Globus pallidus (tissue), 1 donor: ENCODE measurements at regions not wholly inside any gene's neighbourhood (a gene's known extent, or its start where the extent isn't known, plus 50 kb on each side); places are given as distances from the start of the nearest gene placed in this dataset.

Experiments
- DNase-seq: peaks from one replicate; pipeline ENCODE4 v3.0.0-alpha.2; 2015; ENCODE audit warnings: low spot score

DNA sequence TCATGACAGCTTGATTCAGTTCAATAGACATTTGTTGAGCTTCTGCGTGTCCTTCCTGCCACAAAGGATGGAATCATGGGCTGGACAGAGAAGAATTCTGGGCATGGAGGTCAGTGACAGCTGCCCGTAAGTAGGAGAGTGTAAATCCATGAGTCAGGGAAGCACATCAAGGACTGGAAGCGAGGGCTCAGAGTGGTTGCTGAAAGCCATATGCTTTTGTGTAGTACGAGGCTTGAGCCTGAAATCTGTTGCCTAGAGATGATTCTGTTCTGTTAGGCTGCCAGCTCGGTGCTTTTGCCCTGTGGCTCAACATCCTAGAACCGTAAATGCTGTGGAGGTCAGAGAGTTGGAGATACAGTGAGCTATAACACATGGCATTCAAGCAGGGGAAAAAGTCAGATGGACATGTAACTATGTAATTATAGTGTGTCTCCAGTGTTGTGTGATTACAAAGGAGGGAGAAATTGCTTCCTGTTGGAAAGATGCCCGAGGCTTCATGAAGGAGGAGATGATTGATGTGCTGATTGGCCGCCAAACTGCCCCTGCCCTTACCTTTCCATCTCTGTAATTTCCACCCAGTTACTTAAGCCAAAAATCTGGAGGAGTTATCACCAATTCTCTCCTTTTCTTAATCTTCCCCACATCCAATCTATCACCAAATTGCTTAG is 92.8 kb upstream of the CACNA1E start:
- no peak for DNase-seq

- no peak for DNase-seq
Observed at GRCh38 chr1:181391301-181391900, 91.9 kb upstream of the CACNA1E start.

GRCh38 chr1:181392133-181392532 is 91.2 kb upstream of the CACNA1E start:
- no peak for DNase-seq

GRCh38 chr1:181392613-181393220 is 90.6 kb upstream of the CACNA1E start:
- DNase-seq: no peak

DNA sequence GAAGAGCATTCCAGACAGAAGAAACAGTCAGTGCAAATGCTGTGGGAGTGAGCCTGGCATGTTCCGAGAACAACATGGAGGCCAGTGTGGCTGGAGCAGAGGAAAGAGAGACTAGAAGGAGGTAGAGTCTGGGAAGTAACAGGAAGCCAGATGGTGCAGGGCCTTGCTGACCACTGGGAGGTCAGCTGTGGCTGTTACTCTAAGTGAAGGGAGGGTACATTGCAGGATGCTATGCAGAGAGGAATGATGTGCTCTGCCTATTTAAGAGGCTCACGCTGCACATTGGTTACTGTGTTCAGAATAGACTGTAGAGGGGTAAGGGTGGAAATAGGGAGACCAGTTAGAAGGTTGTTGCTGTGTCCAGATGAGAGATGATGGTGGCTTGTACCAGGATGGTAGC is 88.6 kb upstream of the CACNA1E start:
- no peak for DNase-seq

- DNase-seq: no peak
Observed at GRCh38 chr1:181396171-181396670, 87.1 kb upstream of the CACNA1E start.

DNA sequence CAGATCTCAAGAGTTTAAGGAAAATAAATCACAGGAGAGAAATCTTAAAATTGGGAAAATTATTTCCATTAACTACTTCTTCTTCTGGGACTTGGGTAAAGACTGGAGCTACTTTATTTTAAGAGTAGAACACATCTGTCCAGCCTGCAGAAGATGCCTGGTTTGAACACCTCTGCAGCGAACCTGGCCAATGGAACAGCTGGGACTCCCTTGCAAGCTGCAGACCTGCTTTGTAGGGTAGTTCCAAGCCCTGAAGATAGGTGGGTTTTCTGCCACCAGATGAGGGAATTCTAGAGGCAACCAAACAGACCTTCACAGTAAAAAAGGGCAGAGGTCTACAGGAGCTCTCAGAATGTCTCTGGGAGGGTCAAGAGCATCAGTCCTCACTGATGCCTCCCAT is 86.5 kb upstream of the CACNA1E start:
- DNase-seq: no peak

- no peak for DNase-seq
Observed at GRCh38 chr1:181397845-181398244, 85.5 kb upstream of the CACNA1E start.

GRCh38 chr1:181398544-181398943 is 84.8 kb upstream of the CACNA1E start:
- no peak for DNase-seq

DNA sequence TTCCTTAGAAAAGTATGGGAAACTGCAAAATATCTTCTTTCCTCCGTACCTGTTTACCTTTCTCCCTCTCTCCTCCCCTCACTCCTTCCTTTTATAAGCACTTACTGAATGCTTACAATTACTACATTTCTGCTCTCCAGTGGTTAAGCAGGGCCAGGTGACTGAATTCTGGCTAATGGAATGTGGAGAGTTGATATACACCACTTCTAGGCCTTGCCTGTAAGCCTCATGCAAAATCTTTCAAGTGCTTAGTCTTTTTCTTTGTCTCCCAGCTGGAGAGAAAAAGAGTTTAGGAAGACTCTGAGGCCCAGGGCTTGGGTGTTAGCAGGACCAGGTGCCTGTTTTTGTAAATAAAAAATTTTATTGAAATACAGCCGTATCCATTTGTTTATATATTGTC is 77.7 kb upstream of the CACNA1E start:
- DNase-seq: no peak

GRCh38 chr1:181406989-181407388 is 76.3 kb upstream of the CACNA1E start:
- DNase-seq: no peak

DNA sequence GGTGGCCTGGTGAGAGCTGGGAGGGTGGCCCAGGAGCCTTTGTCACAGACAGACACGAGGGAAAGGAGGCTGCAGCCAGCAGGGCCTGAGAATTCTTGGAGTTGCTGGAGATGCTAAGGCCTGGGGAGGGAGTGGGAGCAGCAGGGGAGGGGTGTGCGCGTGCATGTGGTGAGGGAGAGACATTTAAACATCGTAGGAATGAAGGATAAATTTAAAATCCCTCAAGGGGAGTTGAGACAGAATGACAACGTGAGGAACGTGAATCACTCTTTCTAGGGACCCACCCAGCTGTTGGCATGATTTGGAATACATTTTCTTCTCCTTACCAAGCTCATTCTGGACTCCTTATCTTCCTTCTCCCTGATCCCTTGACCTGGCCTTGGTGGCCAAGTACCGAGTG is 73.3 kb upstream of the CACNA1E start:
- DNase-seq: no peak

GRCh38 chr1:181412746-181413145 is 70.6 kb upstream of the CACNA1E start:
- no peak for DNase-seq

DNA sequence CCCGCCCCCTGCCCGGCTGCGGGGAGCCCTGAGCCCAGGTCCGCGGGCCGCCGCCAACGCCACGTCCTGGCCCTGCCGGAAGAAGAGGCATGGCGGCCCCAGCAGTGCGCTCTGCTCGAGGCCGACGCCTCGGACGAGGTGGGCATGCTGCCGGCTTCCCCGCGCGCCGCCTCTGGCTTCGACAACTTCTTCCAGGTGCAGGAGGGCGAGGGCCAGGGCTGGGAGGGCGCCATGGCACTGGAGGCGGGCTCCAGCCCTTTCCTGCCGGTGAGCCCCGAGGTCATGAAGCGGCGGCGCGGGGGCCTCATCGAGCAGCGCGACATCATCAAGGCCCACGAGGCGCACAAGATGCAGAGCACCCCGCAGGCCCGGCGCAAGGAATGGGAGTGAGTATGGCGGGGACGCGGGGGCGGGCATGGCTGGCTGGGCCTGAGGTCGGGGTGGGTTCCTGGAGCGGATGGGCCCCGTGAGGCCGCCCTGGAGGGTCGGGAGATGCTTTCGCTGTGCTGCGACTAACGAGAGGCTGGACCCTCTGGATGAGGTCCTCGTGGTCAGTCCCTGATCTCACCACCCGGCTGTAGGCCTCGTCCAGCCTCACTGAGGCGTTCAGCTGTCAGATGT is 70.0 kb upstream of the CACNA1E start:
- no peak for DNase-seq

DNA sequence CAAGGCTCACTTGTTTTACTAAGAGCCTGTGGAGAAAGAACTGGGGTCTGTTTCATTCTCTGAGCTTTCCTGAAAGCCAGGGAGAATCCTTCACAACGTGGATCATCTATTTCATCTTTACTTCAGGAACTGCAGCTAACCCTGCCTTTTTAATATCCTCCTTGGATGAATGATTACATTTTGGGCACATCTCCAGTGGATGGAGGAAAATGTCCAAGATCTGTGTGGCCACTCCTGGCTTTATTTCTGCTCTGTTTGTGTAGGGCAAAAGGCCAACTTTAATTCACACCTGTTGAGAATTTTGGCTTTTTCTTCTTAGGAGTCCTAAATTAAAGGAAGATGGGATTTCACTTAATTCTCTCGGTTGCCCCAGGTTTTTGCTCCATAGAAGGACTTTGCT is 69.5 kb upstream of the CACNA1E start:
- no peak for DNase-seq

GRCh38 chr1:181416268-181416860 is 67.0 kb upstream of the CACNA1E start:
- DNase-seq: no peak

DNA sequence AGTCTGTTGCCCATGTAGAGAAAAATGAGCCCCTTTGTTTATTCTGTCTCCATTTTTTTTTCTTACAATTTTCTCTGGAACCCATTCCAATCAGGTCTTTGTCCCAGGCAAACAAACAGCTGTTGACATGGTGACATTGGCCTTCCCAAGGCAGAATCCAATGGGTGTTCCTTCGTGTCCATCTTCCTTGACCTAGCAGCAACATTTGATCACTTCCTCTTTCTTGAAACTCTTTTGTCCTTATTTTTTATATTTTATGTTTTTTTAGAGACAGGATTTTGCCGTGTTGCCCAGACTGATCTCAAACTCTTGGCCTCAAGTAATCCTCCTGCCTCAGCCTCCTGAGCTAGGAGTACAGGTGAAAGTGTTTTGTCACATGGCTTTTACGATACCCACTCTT is 65.4 kb upstream of the CACNA1E start:
- no peak for DNase-seq

DNA sequence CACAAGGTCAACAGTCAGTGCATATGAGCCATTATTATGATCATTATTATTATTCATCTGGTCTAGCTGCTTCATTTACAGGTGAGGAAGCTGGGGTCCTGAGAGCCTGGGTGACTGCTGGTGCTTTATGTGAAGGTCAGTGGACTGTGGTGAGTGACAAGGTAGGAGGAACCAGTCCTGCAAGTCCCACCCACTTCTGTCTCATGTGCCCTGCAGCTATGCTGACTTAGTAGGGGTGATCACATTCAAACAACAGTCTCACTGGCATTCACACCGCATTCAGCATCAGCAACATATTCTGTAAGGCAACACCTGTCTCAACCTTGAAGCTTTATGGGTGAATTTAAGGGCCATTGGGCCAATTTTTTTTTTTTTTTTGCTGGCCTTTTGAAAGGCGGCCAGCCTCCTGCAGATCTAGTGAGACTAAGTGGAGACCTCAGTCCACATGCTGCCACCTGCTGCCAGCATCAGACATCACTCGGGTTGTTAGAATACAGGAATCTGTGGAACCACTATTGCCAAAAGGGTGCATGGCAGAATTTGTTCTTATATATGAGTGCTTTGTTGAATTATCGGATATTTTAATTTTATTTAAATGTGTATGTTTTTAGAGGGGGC is 59.9 kb upstream of the CACNA1E start:
- DNase-seq: peak; percentile 24

DNA sequence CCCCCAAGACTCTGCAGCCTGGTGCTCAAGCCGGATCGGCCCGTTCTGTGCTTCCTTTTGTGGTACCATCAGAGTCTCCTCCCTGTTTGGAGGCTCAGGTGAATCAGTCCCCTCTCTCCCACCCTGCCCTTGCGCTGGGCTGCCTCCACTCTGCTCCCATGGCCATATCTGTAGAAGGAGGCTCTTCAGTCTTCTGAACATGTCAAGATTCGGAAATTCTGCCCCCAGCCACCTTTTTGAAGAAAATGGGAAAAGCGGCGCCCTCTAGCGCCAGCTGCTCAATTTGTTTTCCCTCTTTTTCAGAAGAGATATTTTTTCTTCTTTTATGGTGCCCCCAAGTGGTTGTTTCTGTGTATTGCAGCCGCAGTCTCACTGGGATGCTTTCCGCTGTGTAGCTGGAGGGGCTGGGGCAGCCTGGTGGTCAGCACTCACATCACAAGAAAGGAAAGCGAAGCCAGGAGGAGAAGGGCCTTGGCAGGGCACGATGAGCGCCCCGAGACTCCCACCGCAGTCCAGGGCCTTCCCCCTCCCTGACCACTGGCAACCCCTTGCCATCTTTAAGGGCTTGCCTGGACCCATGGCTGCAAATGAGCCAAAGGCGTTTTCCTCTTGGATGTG is 58.4 kb upstream of the CACNA1E start:
- peak; percentile 67 for DNase-seq

DNA sequence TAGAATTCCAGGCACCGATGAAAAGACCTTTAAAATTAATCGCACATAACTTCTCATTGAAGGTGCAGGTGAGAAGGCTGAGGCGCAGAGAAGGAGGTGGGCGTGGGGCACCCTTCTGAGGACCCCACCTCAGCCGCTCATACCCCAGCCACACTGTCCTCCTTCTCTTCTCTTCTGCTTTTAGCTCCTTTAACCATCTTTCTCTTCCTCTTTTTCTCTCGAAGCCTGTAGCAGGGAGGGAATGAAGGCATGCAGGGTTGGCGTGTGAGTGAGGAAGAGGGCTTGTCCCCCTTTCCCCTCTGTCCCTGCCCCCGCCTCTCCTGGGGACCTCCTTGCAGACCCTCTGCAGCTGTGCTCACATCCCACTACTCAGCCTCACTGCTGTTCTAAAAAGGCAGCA is 57.8 kb upstream of the CACNA1E start:
- DNase-seq: no peak

GRCh38 chr1:181429462-181429861 is 53.9 kb upstream of the CACNA1E start:
- no peak for DNase-seq
